ENCODE measurements at regions not wholly inside any gene's neighbourhood (a gene's known extent, or its start where the extent isn't known, plus 50 kb on each side); places are given as distances from the start of the nearest gene placed in this dataset.

DNA sequence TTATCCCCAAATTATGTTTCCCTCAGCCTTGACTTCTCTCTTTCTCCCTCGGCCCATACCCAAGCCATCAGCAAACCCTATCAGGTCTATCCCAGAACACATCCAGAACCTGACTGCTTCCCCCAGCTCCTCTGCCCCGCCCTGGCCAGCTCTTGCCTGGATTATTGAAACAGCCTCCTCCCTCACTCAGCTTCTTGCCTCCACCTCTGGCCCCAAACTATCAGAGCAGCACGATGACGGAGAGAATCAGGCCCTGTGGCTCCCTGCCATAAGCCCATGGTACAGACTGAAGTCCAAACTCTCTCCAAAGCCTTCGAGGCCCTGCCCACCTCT lies 105.3 kb upstream of the LINGO1 start:
- intact Hi-C loops (cut with DNase I, micrococcal nuclease) = no loop called here
- DNase-seq = no peak
- ATAC-seq = no peak

- ATAC-seq = no peak
- no peak for DNase-seq
- intact Hi-C loops (cut with DNase I, micrococcal nuclease) = no loop called here
These were observed 104.7 kb upstream of the LINGO1 start for GRCh38 chr15:77737238-77738037.

GRCh38 chr15:77734306-77734705 lies 101.6 kb upstream of the LINGO1 start:
- DNase-seq (no peak), ATAC-seq (no peak)
- intact Hi-C loops (cut with DNase I, micrococcal nuclease) = no loop called here

- DNase-seq (no peak), ATAC-seq (no peak)
- intact Hi-C loops (cut with DNase I, micrococcal nuclease) = no loop called here
These were observed 101.0 kb upstream of the LINGO1 start for GRCh38 chr15:77733579-77734300.

GRCh38 chr15:77732514-77733335 lies 100.0 kb upstream of the LINGO1 start:
- DNase-seq (no peak), ATAC-seq (no peak)
- intact Hi-C loops (cut with DNase I, micrococcal nuclease) = no loop called here

DNA sequence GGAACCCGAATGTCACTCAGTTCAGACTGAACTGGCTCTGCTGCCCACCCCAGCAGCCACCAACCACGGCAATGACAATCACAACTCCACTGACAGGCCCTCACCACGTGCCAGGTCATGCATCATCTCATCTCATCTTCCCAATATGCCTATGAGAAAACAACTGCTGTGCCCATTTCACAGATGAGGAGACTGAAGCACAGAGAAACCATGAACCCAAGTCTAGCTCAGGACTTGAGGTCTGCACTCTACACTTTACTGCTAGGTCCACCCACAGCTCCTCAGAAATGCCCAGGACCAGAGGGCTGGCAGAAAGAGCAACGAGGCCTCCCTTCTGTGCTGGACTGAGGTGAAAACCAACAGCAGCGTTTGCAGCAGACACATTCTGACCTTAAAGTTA lies 99.2 kb upstream of the LINGO1 start:
- no peak for ATAC-seq
- intact Hi-C loops (cut with DNase I, micrococcal nuclease) = no loop called here

DNA sequence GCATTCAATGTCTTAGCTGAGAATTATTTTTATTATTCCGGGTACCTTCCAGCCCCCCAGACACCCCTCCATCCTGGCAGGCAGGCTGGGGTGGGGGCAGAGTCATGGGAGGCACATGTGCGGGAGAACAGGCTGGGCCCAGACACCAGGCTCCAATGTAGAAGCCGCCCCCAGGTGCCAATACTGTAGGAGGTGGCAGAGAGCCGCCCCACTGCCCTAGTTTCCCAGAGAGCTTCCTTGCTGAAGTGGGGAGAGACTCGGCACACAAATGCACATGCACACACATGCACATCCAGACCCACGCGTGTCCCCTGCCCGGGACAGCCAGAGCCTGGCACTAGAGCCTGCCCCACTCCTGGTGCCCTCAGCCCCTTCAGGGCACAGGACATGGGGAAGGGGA lies 98.4 kb upstream of the LINGO1 start:
- DNase-seq = no peak
- intact Hi-C loops (cut with DNase I, micrococcal nuclease) = no loop called here
- ATAC-seq = no peak

More for the DNA sequence above, 99.2 kb upstream of the LINGO1 start:
- no peak for DNase-seq

DNA sequence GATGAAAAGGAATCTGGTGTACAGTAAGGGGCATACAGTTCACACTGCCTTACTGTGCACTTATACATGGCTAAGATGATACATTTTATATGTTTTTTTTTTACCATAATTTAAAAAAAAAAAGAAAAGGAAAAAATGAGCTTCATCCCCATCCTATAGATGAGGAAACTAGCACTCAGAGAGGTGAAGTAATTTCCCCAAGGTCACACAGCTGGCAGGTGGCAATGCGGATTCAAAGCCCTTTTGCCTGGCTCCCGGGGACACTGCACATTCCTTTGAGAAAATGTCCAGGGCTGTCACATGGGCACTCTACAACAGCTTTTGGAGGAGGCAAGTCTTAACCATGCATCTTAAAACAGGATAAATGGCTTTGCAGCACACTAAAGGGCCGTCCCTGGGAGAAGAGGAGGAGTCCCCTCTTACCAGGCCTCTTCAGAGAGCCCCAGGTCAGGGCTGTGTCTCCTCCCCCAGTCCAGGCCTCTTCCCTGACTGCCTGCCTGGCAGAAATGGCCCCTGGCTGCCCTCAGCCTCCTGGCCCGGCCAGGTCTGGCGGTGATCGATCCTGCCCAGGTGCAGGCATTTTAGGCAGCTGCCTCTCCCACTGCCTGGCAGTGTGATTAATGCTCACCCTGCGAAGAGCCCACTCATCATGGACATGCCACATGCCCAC lies 95.1 kb upstream of the LINGO1 start:
- intact Hi-C loops (cut with DNase I, micrococcal nuclease) = no loop called here

GRCh38 chr15:77724715-77725114 lies 92.0 kb upstream of the LINGO1 start:
- intact Hi-C loops (cut with DNase I, micrococcal nuclease) = no loop called here

More for the DNA sequence above, 95.1 kb upstream of the LINGO1 start:
- ATAC-seq (no peak), DNase-seq (no peak)

DNA sequence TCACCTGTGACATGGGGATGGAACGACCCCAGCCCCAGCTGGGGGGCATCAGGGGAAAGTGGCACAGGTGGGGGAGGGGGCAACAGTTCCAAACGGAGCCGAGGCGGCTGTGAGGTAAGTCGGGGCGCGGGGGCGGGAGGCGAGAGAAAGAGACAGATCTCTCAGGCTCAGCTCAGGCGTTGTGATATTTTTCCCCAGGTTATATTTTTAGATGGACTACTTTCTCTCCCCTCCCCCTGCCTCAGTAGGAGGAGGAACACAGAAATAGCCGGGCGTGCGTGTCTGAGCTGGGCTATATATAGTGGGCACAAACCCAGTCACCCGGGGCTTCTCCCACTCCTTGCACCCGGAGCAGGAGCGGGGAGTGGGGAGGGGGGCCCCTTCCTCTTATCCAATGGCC lies 91.0 kb upstream of the LINGO1 start:
- no peak for DNase-seq
- ATAC-seq = no peak
- intact Hi-C loops (cut with DNase I, micrococcal nuclease) = no loop called here

More at GRCh38 chr15:77724715-77725114, 92.0 kb upstream of the LINGO1 start:
- ATAC-seq (no peak), DNase-seq (no peak)

GRCh38 chr15:77722759-77723460 lies 90.2 kb upstream of the LINGO1 start:
- ATAC-seq (no peak), DNase-seq (no peak)
- intact Hi-C loops (cut with DNase I, micrococcal nuclease) = no loop called here

- intact Hi-C loops (cut with DNase I, micrococcal nuclease) = no loop called here
- DNase-seq (no peak), ATAC-seq (no peak)
These were observed 89.3 kb upstream of the LINGO1 start for GRCh38 chr15:77721963-77722362.

DNA sequence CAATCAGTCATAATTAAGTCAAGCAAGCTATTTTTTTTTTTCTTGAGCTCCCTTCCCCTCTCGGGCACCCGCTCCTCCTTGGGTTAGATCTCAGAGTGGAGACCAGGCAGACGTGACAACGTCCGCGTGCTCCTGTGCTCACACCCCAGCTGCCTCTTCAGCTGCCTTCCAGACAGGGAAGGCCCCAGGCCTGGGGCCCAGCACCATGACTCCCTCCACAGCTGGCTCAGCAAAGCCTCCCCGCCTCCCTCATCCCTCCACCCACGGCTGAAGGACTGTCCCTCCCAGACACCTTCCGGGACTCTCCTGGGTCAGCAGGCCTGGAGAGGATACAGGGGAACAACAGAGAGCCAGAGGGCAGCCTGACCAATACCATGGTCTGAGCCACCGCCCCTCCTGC lies 87.9 kb upstream of the LINGO1 start:
- ATAC-seq = peak; percentile 40
- DNase-seq = no peak
- intact Hi-C loops (cut with DNase I, micrococcal nuclease) = no loop called here

- DNase-seq (peak in 1 of 2 donors; percentile 27), ATAC-seq (peak; percentile 66)
- intact Hi-C loops (cut with DNase I, micrococcal nuclease) = no loop called here
These were observed 87.5 kb upstream of the LINGO1 start for GRCh38 chr15:77720173-77720572.

GRCh38 chr15:77719450-77719849 lies 86.7 kb upstream of the LINGO1 start:
- DNase-seq (no peak), ATAC-seq (no peak)
- intact Hi-C loops (cut with DNase I, micrococcal nuclease) = no loop called here

- DNase-seq (no peak), ATAC-seq (no peak)
- intact Hi-C loops (cut with DNase I, micrococcal nuclease) = no loop called here
These were observed 84.8 kb upstream of the LINGO1 start for GRCh38 chr15:77717333-77717990.

- ATAC-seq = no peak
- DNase-seq = no peak
- intact Hi-C loops (cut with DNase I, micrococcal nuclease) = no loop called here
These were observed 84.1 kb upstream of the LINGO1 start for GRCh38 chr15:77716632-77717332.
